ENCODE measurements at regions not wholly inside any gene's neighbourhood (a gene's known extent, or its start where the extent isn't known, plus 50 kb on each side); places are given as distances from the start of the nearest gene placed in this dataset.

- no peaks in the 10 kb centered on the region for H3K36me3 Mint-ChIP-seq (ENCODE audit: low read depth, unreplicated experiment)
- no peak overlapping the region for H3K27ac Mint-ChIP-seq (ENCODE audit: unreplicated experiment)
- no peak overlapping the region for H3K27ac ChIP-seq (ENCODE audit: low read depth, low read length)
- H3K79me2 ChIP-seq (ENCODE audit: insufficient read depth, low read length) = no peaks in the 10 kb centered on the region
- H3K36me3 ChIP-seq (ENCODE audit: insufficient read depth, low read length) = no peaks in the 10 kb centered on the region
- no peaks in the 10 kb centered on the region for H3K4me1 ChIP-seq (ENCODE audit: insufficient read depth, low read length)
- H2AFZ ChIP-seq (ENCODE audit: low read depth, low read length) = no peak overlapping the region
- no peaks in the 10 kb centered on the region for H3K9me3 ChIP-seq (ENCODE audit: insufficient read depth, low read depth, low read length)
- no peaks in the 10 kb centered on the region for H3K27me3 ChIP-seq (ENCODE audit: insufficient read depth, low read length)
- H4K20me1 ChIP-seq (ENCODE audit: insufficient read depth, low read length) = no peaks in the 10 kb centered on the region
- TF ChIP-seq CTCF (IDR thresholded peaks at IDR 0.05; ENCODE audit: insufficient read depth, low read depth, low read length) = no peak
- TF ChIP-seq EZH2 (IDR thresholded peaks at IDR 0.05; ENCODE audit: insufficient read depth, low read length) = no peak
- no peaks in the 10 kb centered on the region for H3K4me1 Mint-ChIP-seq (ENCODE audit: low read depth, unreplicated experiment)
- H3K4me3 ChIP-seq (ENCODE audit: insufficient read depth, low read depth, low read length) = no peak overlapping the region
- no peak overlapping the region for H3K9ac ChIP-seq (ENCODE audit: low read length)
- H3K27me3 Mint-ChIP-seq (ENCODE audit: low read depth, unreplicated experiment) = peaks cover 10% of the 10 kb centered on the region
- H3K4me2 ChIP-seq (ENCODE audit: low read length) = no peak overlapping the region
- FAIRE-seq (no peak), DNase-seq (ENCODE audit: low read depth) (no peak)
- no peaks in the 10 kb centered on the region for H3K9me3 Mint-ChIP-seq (ENCODE audit: unreplicated experiment)
- H3K4me3 Mint-ChIP-seq (ENCODE audit: unreplicated experiment) = no peak overlapping the region
These were observed 82.5 kb upstream of the CLMN start for GRCh38 chr14:95402176-95402575.

DNA sequence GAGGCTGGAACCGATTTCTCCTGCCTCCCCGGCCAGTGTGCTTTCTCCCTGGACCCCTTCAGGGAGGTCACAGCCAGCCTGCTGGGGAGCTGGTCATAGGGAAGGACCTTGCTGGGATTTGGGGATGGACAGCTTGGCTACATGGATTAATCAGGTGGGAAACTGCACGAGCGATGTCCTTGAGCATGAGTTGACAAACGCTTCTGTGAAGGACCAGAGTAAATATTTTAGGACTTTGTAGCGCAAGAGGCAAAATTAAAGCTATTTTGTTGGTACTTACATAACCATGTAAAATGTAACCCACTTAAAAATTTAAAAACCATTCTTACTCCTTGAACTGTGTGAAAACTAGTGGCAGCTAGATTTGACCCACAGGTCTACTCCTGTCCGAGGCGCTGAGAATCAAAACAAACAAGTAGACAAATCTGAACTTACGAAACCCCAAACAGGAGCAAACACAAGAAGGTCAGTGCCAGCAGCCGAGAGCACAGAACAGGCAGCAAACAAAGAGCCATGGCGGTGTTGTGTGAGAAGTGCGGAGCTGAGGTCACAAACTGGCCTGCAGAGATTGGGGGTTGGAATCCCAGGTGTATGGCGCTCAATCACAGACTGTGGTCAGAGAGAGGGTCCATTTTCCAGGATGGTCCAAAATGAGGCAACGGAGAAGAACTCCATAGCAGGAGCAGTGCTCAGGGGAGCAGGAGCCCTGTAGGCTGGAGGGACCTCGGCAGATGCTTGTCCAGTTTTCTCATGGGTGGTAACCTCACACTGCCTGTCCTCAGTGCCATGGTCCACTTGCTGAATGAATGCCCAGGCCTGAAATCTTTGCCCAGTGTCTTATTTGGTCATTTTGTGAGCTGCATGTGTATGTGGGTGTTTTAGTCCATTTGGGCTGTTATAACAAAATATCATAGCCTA is 79.2 kb upstream of the CLMN start:
- H3K9me3 Mint-ChIP-seq (ENCODE audit: unreplicated experiment) = peaks cover 3% of the 10 kb centered on the region
- H3K79me2 ChIP-seq (ENCODE audit: insufficient read depth, low read length) = no peaks in the 10 kb centered on the region
- DNase-seq (ENCODE audit: low read depth) = no peak
- H3K27ac ChIP-seq (ENCODE audit: low read depth, low read length) = no peak overlapping the region
- no peaks in the 10 kb centered on the region for H3K36me3 Mint-ChIP-seq (ENCODE audit: low read depth, unreplicated experiment)
- H3K4me1 Mint-ChIP-seq (ENCODE audit: low read depth, unreplicated experiment) = no peaks in the 10 kb centered on the region
- no peak overlapping the region for H3K9ac ChIP-seq (ENCODE audit: low read length)
- H3K4me1 ChIP-seq (ENCODE audit: insufficient read depth, low read length) = no peaks in the 10 kb centered on the region
- no peak overlapping the region for H3K4me3 ChIP-seq (ENCODE audit: insufficient read depth, low read depth, low read length)
- H3K9me3 ChIP-seq (ENCODE audit: insufficient read depth, low read depth, low read length) = no peaks in the 10 kb centered on the region
- no peak overlapping the region for H3K4me2 ChIP-seq (ENCODE audit: low read length)
- H3K4me3 Mint-ChIP-seq (ENCODE audit: unreplicated experiment) = no peak overlapping the region
- no peak overlapping the region for H2AFZ ChIP-seq (ENCODE audit: low read depth, low read length)
- TF ChIP-seq EZH2 (IDR thresholded peaks at IDR 0.05; ENCODE audit: insufficient read depth, low read length) (no peak), CTCF (IDR thresholded peaks at IDR 0.05; ENCODE audit: insufficient read depth, low read depth, low read length) (no peak)
- H3K36me3 ChIP-seq (ENCODE audit: insufficient read depth, low read length) = no peaks in the 10 kb centered on the region
- no peaks in the 10 kb centered on the region for H3K27me3 Mint-ChIP-seq (ENCODE audit: low read depth, unreplicated experiment)
- H3K27ac Mint-ChIP-seq (ENCODE audit: unreplicated experiment) = no peak overlapping the region
- H4K20me1 ChIP-seq (ENCODE audit: insufficient read depth, low read length) = no peaks in the 10 kb centered on the region
- H3K27me3 ChIP-seq (ENCODE audit: insufficient read depth, low read length) = no peaks in the 10 kb centered on the region
- FAIRE-seq = no peak

DNA sequence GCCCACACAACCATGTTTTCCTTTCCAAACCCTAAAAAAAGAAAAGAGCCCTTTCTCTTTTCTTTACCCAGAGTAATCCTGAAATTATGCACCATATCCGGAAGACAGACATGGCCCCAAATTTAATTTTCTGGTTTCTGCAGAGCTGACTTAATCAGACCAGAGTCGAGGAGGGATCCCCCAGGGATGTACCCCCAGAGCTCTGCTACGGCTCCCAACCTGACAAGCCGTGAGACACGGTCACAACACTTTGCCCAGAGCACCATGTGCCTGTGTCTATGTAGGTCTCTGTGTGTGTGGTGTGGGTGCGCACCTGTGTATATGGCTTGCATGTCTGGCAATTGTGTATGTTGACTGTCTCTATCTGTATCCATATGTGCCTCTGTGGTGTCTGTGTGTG is 77.6 kb upstream of the CLMN start:
- H3K27me3 Mint-ChIP-seq (ENCODE audit: low read depth, unreplicated experiment) = no peaks in the 10 kb centered on the region
- TF ChIP-seq EZH2 (IDR thresholded peaks at IDR 0.05; ENCODE audit: insufficient read depth, low read length) (no peak), CTCF (IDR thresholded peaks at IDR 0.05; ENCODE audit: insufficient read depth, low read depth, low read length) (no peak)
- no peaks in the 10 kb centered on the region for H4K20me1 ChIP-seq (ENCODE audit: insufficient read depth, low read length)
- H3K79me2 ChIP-seq (ENCODE audit: insufficient read depth, low read length) = no peaks in the 10 kb centered on the region
- no peaks in the 10 kb centered on the region for H3K36me3 ChIP-seq (ENCODE audit: insufficient read depth, low read length)
- no peak overlapping the region for H3K9ac ChIP-seq (ENCODE audit: low read length)
- peaks cover 3% of the 10 kb centered on the region for H3K9me3 Mint-ChIP-seq (ENCODE audit: unreplicated experiment)
- no peaks in the 10 kb centered on the region for H3K4me1 ChIP-seq (ENCODE audit: insufficient read depth, low read length)
- H3K27ac Mint-ChIP-seq (ENCODE audit: unreplicated experiment) = no peak overlapping the region
- FAIRE-seq (no peak), DNase-seq (ENCODE audit: low read depth) (no peak)
- no peak overlapping the region for H3K4me3 ChIP-seq (ENCODE audit: insufficient read depth, low read depth, low read length)
- H3K9me3 ChIP-seq (ENCODE audit: insufficient read depth, low read depth, low read length) = no peaks in the 10 kb centered on the region
- H3K4me1 Mint-ChIP-seq (ENCODE audit: low read depth, unreplicated experiment) = no peaks in the 10 kb centered on the region
- no peaks in the 10 kb centered on the region for H3K27me3 ChIP-seq (ENCODE audit: insufficient read depth, low read length)
- no peaks in the 10 kb centered on the region for H3K36me3 Mint-ChIP-seq (ENCODE audit: low read depth, unreplicated experiment)
- no peak overlapping the region for H3K4me2 ChIP-seq (ENCODE audit: low read length)
- H2AFZ ChIP-seq (ENCODE audit: low read depth, low read length) = no peak overlapping the region
- H3K27ac ChIP-seq (ENCODE audit: low read depth, low read length) = no peak overlapping the region
- H3K4me3 Mint-ChIP-seq (ENCODE audit: unreplicated experiment) = no peak overlapping the region
